Trophoblast cell (in vitro differentiated cells and primary cell): ENCODE measurements at regions not wholly inside any gene's neighbourhood (a gene's known extent, or its start where the extent isn't known, plus 50 kb on each side); places are given as distances from the start of the nearest gene placed in this dataset.
"Not testable (repeated sequence)": the region's sequence is repeated elsewhere in the genome, so short reads cannot be mapped to it uniquely, and the experiment has no call there.

Experiments used
- DNase-seq, 2 donors: peaks; one replicate each; pipeline ENCODE4 v3.0.0-alpha.2; 2016
- H2AFZ ChIP-seq: 2 replicates; pipeline ENCODE4 v1.6.1; 2013; ENCODE audit warnings: low read length, moderate library complexity, mild to moderate bottlenecking; ENCODE audit not compliant: insufficient read depth, poor library complexity
- H2AK5ac ChIP-seq: 2 replicates; pipeline ENCODE4 v1.6.1; 2013; ENCODE audit warnings: mild to moderate bottlenecking, low read length
- H2BK120ac ChIP-seq: 2 replicates; pipeline ENCODE4 v1.6.1; 2013; ENCODE audit warnings: low read length, mild to moderate bottlenecking, moderate library complexity; ENCODE audit not compliant: insufficient read depth, poor library complexity
- H2BK12ac ChIP-seq: 2 replicates; pipeline ENCODE4 v1.6.1; 2013; ENCODE audit warnings: mild to moderate bottlenecking, low read length, moderate library complexity
- H2BK5ac ChIP-seq: 2 replicates; pipeline ENCODE4 v1.6.1; 2013; ENCODE audit warnings: low read length, low read depth, moderate library complexity, mild to moderate bottlenecking; ENCODE audit not compliant: poor library complexity
- H3K14ac ChIP-seq: 2 replicates; pipeline ENCODE4 v1.6.1; 2013; ENCODE audit warnings: mild to moderate bottlenecking, low read length
- H3K18ac ChIP-seq: 2 replicates; pipeline ENCODE4 v1.6.1; 2013; ENCODE audit warnings: mild to moderate bottlenecking, low read length
- H3K23ac ChIP-seq: 2 replicates; pipeline ENCODE4 v1.6.1; 2013; ENCODE audit warnings: low read length
- H3K27ac ChIP-seq: 2 replicates; pipeline ENCODE4 v1.5.1; 2013; ENCODE audit warnings: low read depth, mild to moderate bottlenecking, inconsistent platforms, low read length, moderate library complexity
- H3K27me3 ChIP-seq: 2 replicates; pipeline ENCODE4 v1.6.1; 2013; ENCODE audit warnings: inconsistent platforms, mild to moderate bottlenecking, low read length, moderate library complexity; ENCODE audit not compliant: insufficient read depth
- H3K36me3 ChIP-seq, 2 experiments: 1 replicate in 1 of 2; 2 replicates in 1 of 2; pipeline ENCODE4 v1.6.1; 2013; ENCODE audit warnings: low read length in 2 of 2, mild to moderate bottlenecking in 2 of 2, moderate library complexity in 1 of 2; ENCODE audit not compliant: insufficient read depth in 2 of 2, control insufficient read depth in 1 of 2
- H3K4ac ChIP-seq: 2 replicates; pipeline ENCODE4 v1.6.1; 2013; ENCODE audit warnings: low read depth, mild to moderate bottlenecking, low read length, moderate library complexity
- H3K4me1 ChIP-seq, 2 experiments: 1 replicate in 1 of 2; 2 replicates in 1 of 2; pipeline ENCODE4 v1.6.1; 2013; ENCODE audit warnings: low read length in 2 of 2, mild to moderate bottlenecking in 2 of 2, moderate library complexity in 1 of 2; ENCODE audit not compliant: insufficient read depth in 2 of 2, control insufficient read depth in 1 of 2
- H3K4me2 ChIP-seq: 2 replicates; pipeline ENCODE4 v1.6.1; 2013; ENCODE audit warnings: inconsistent platforms, mild to moderate bottlenecking, low read length, moderate library complexity
- H3K4me3 ChIP-seq: 2 replicates; pipeline ENCODE4 v1.5.1; 2013; ENCODE audit warnings: mild to moderate bottlenecking, low read depth, low read length, inconsistent platforms
- H3K79me1 ChIP-seq: one replicate; pipeline ENCODE4 v1.6.1; 2013; ENCODE audit warnings: low read length
- H3K79me2 ChIP-seq: 2 replicates; pipeline ENCODE4 v1.6.1; 2013; ENCODE audit warnings: low read length, mild to moderate bottlenecking; ENCODE audit not compliant: control insufficient read depth, insufficient read depth, poor library complexity
- H3K9ac ChIP-seq: 2 replicates; pipeline ENCODE4 v1.6.1; 2013; ENCODE audit warnings: mild to moderate bottlenecking, low read length
- H3K9me3 ChIP-seq: 2 replicates; pipeline ENCODE4 v1.6.1; 2013; ENCODE audit warnings: low read depth, mild to moderate bottlenecking, control low read depth, inconsistent platforms, low read length; ENCODE audit not compliant: insufficient read depth
- H4K12ac ChIP-seq: 2 replicates; pipeline ENCODE4 v1.6.1; 2013; ENCODE audit warnings: low read depth, mild to moderate bottlenecking, low read length, moderate library complexity
- H4K8ac ChIP-seq: 2 replicates; pipeline ENCODE4 v1.6.1; 2013; ENCODE audit warnings: low read depth, mild to moderate bottlenecking, low read length, moderate library complexity
- H4K91ac ChIP-seq: one replicate; pipeline ENCODE4 v1.6.1; 2013; ENCODE audit warnings: low read depth, mild to moderate bottlenecking, low read length, moderate library complexity
- WGBS: extraction: QIAGEN DNeasy Blood & Tissue Kit; methylation state at CpG from one replicate; pipeline ENCODE4 v1.1.7; 2013; ENCODE audit warnings: missing lambda C conversion rate; ENCODE audit not compliant: insufficient read length, insufficient coverage; ENCODE audit errors: extremely low coverage; 5-methylcytosine and 5-hydroxymethylcytosine counted together

GRCh38 chr3:91497712-91498111 lies 2390.3 kb downstream of the EPHA3 start:
- H3K4ac ChIP-seq, H3K14ac ChIP-seq, H3K36me3 ChIP-seq, H4K8ac ChIP-seq, H3K27ac ChIP-seq, H4K91ac ChIP-seq, H3K79me2 ChIP-seq, H3K18ac ChIP-seq, DNase-seq, H3K27me3 ChIP-seq, H2AFZ ChIP-seq, H3K9me3 ChIP-seq, H2BK12ac ChIP-seq, H2AK5ac ChIP-seq, H4K12ac ChIP-seq, H3K4me2 ChIP-seq, H3K9ac ChIP-seq, H2BK5ac ChIP-seq, H3K23ac ChIP-seq, H2BK120ac ChIP-seq, H3K79me1 ChIP-seq, H3K4me3 ChIP-seq, H3K4me1 ChIP-seq: not testable (repeated sequence)
- WGBS, result no CpG with 5 or more reads among the region's 2 CpGs

DNA sequence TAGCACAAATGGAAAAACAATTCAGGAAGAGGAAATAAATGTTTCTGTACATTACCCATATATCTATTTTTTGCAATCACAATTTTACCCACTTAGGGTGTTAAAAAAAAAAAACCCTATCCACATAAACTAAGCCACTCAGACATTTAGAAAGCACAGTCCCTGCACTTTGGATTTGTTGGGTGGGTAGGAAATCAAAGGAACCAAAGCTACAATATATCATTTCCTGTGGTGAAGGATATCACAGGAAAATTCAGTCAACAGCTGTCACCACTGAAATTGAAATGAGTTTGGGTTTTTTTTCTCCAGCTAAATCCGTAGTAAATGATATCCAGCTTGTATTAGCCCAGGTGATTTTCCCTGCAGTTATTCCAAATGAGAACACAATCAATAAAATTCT lies 2392.4 kb downstream of the EPHA3 start:
- not testable (repeated sequence) for H4K8ac ChIP-seq, H3K27ac ChIP-seq, H2AFZ ChIP-seq, H3K36me3 ChIP-seq, H3K4me2 ChIP-seq, H3K18ac ChIP-seq, H3K4me3 ChIP-seq, H3K79me1 ChIP-seq, H3K9me3 ChIP-seq, H4K91ac ChIP-seq, H3K4ac ChIP-seq, H3K9ac ChIP-seq, H2BK120ac ChIP-seq, H2AK5ac ChIP-seq, H3K23ac ChIP-seq, H3K14ac ChIP-seq, H2BK5ac ChIP-seq, H2BK12ac ChIP-seq, H4K12ac ChIP-seq, DNase-seq, H3K79me2 ChIP-seq, H3K27me3 ChIP-seq, H3K4me1 ChIP-seq
- no CpG with 5 or more reads among the region's 1 CpG for WGBS

- H3K36me3 ChIP-seq, H3K79me1 ChIP-seq, H3K14ac ChIP-seq, H3K27me3 ChIP-seq, H3K4me1 ChIP-seq, H3K23ac ChIP-seq, H2BK5ac ChIP-seq, H3K4me3 ChIP-seq, H4K8ac ChIP-seq, H3K27ac ChIP-seq, H4K12ac ChIP-seq, H4K91ac ChIP-seq, H3K9ac ChIP-seq, H3K9me3 ChIP-seq, H3K18ac ChIP-seq, H2BK120ac ChIP-seq, H2AK5ac ChIP-seq, DNase-seq, H2BK12ac ChIP-seq, H3K4ac ChIP-seq, H3K4me2 ChIP-seq, H2AFZ ChIP-seq, H3K79me2 ChIP-seq: not testable (repeated sequence)
- WGBS, result no CpG with 5 or more reads among the region's 1 CpG
These were observed 2397.5 kb downstream of the EPHA3 start for GRCh38 chr3:91504874-91505273.
